ENCODE measurements at regions not wholly inside any gene's neighbourhood (a gene's known extent, or its start where the extent isn't known, plus 50 kb on each side); places are given as distances from the start of the nearest gene placed in this dataset.
A peak's percentile ranks its signal among the peaks of the same experiment; 100 is the strongest.

GRCh38 chr9:2354856-2355696 lies 266.5 kb upstream of the VLDLR start:
- Histone ChIP-seq H3K27me3 (replicated peaks) (no peaks in the 10 kb centered on the region), H3K27ac (no peak overlapping the region), H3K4me3 (ENCODE audit: low read depth, low read length) (no peak overlapping the region), H3K36me3 (replicated peaks) (no peaks in the 10 kb centered on the region)
- DNase-seq = no peak
- no peak for TF ChIP-seq CTCF (IDR thresholded peaks at IDR 0.05; ENCODE audit: low read depth, low read length, missing control alignments)
- in situ Hi-C loops (cut with HindIII; ENCODE audit: low pct_ligation_motif_present, low sequenced_read_pairs) = no loop called here

GRCh38 chr9:2355697-2355983 lies 265.9 kb upstream of the VLDLR start:
- no peak for DNase-seq
- no peaks in the 10 kb centered on the region for H3K27me3 ChIP-seq (replicated peaks)
- H3K36me3 ChIP-seq (replicated peaks) = no peaks in the 10 kb centered on the region
- in situ Hi-C loops (cut with HindIII; ENCODE audit: low pct_ligation_motif_present, low sequenced_read_pairs) = no loop called here
- H3K4me3 ChIP-seq (ENCODE audit: low read depth, low read length) = no peak overlapping the region
- H3K27ac ChIP-seq = no peak overlapping the region
- TF ChIP-seq CTCF (IDR thresholded peaks at IDR 0.05; ENCODE audit: low read depth, low read length, missing control alignments) = no peak

GRCh38 chr9:2356041-2356790 lies 265.4 kb upstream of the VLDLR start:
- H3K4me3 ChIP-seq (ENCODE audit: low read depth, low read length) = no peak overlapping the region
- in situ Hi-C loops (cut with HindIII; ENCODE audit: low pct_ligation_motif_present, low sequenced_read_pairs) = no loop called here
- DNase-seq = peak; percentile 50
- no peaks in the 10 kb centered on the region for H3K36me3 ChIP-seq (replicated peaks)
- TF ChIP-seq CTCF (IDR thresholded peaks at IDR 0.05; ENCODE audit: low read depth, low read length, missing control alignments) = no peak
- H3K27me3 ChIP-seq (replicated peaks) = no peaks in the 10 kb centered on the region
- no peak overlapping the region for H3K27ac ChIP-seq

- no peak for DNase-seq
- Histone ChIP-seq H3K27ac (no peak overlapping the region), H3K4me3 (ENCODE audit: low read depth, low read length) (no peak overlapping the region), H3K27me3 (replicated peaks) (no peaks in the 10 kb centered on the region), H3K36me3 (replicated peaks) (no peaks in the 10 kb centered on the region)
- in situ Hi-C loops (cut with HindIII; ENCODE audit: low pct_ligation_motif_present, low sequenced_read_pairs) = no loop called here
- no peak for TF ChIP-seq CTCF (IDR thresholded peaks at IDR 0.05; ENCODE audit: low read depth, low read length, missing control alignments)
Measured at GRCh38 chr9:2359891-2360471, 261.6 kb upstream of the VLDLR start.

GRCh38 chr9:2362150-2362549 lies 259.4 kb upstream of the VLDLR start:
- DNase-seq = no peak
- H3K27ac ChIP-seq = no peak overlapping the region
- no peak for TF ChIP-seq CTCF (IDR thresholded peaks at IDR 0.05; ENCODE audit: low read depth, low read length, missing control alignments)
- H3K27me3 ChIP-seq (replicated peaks) = no peaks in the 10 kb centered on the region
- H3K36me3 ChIP-seq (replicated peaks) = no peaks in the 10 kb centered on the region
- in situ Hi-C loops (cut with HindIII; ENCODE audit: low pct_ligation_motif_present, low sequenced_read_pairs) = no loop called here
- H3K4me3 ChIP-seq (ENCODE audit: low read depth, low read length) = no peak overlapping the region

All from brain microvascular endothelial cell (primary cell).